ENCODE measurements at regions not wholly inside any gene's neighbourhood (a gene's known extent, or its start where the extent isn't known, plus 50 kb on each side); places are given as distances from the start of the nearest gene placed in this dataset.

DNA sequence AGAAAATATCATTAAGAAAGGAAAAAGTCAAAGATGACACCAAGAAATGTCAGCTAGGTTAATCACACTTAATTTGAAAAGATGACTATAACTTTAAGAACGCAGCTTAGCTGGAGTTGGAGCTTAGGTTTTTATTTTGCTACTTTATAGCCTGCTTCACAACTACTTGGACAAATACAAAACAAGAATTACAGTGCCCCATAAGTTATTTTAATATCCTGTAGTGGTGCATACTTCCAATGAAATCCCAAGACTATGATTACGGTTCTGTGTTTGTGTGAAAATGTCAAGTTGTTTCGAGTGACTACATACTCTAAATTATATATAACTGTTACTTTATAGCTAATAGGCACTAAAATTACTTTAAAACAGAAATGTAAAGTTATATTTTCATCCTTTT is 244.6 kb upstream of the MGMT start:
- no peak for TF ChIP-seq CTCF (IDR thresholded peaks at IDR 0.05; ENCODE audit: low read depth, low read length, poor library complexity, severe bottlenecking)
- no peak for TF ChIP-seq EZH2phosphoT487 (IDR thresholded peaks at IDR 0.05; ENCODE audit: borderline replicate concordance, low read length)

Measured in DOHH2 (cell line).